LNCAP (cell line): ENCODE measurements at regions not wholly inside any gene's neighbourhood (a gene's known extent, or its start where the extent isn't known, plus 50 kb on each side); places are given as distances from the start of the nearest gene placed in this dataset.

ENCODE experiments used
- CTCF ChIP-seq: fragments of 450-650 bp; IDR thresholded peaks from 2 replicates; pipeline ENCODE4 v1.5.1; 2017; ENCODE audit warnings: mild to moderate bottlenecking

DNA sequence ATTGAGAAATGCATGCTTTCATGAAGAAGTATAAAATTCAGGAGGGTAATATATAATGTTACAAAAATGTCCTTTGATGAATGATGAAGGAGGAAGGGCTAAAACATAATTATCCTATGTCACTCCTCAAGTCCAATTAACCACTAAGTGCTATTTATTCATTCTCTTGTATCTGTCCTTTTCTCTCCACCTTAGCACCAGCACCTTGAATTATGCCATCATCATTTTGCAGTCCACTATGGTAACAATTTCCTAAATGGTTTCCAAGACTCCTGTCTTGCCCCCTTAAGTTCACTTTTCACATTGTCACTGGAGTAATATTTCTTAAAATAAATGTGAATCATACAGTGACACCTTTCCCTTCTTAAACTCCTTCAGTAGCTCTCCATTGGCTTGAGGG lies 756.3 kb downstream of the STPG2 start:
- no peak for TF ChIP-seq CTCF

GRCh38 chr4:97394653-97395052 lies 748.6 kb downstream of the STPG2 start:
- no peak for TF ChIP-seq CTCF

DNA sequence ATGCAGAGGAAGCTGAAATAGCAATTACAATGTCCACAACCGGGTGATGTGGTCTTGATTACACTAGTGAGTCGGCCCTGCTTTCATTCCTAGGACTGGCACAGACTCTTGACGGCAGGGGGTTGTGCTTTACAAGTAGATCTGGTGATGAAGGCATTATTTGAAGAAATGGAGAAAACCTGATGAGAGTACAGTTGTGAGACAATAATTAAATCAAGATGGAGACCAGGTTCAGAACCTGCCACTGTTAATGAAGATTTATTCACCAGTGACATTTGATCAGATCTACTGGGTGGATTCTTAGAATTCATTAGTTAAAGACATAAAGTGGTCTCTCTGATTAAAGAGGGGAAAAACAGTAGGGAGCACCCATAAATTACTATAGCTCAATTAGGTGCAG lies 747.2 kb downstream of the STPG2 start:
- no peak for TF ChIP-seq CTCF

DNA sequence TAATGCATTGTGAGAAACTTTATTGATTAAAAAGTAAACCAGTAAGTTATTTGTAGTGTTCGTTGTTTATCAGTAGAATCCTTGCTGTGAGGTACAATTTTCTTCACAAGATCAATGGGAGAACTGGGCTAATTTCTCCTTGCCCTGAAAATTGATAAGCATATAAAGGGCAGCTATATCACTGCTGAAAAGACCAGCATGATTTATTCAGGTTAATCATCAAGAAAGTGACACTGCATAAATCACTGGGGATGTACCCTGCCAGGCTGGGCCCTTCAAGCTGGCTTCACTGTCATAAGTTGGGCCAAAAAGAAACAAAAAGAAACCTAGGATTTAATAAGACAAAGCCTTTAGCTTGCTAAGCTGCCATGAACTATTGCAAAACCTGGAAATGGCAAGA lies 746.7 kb downstream of the STPG2 start:
- no peak for TF ChIP-seq CTCF

DNA sequence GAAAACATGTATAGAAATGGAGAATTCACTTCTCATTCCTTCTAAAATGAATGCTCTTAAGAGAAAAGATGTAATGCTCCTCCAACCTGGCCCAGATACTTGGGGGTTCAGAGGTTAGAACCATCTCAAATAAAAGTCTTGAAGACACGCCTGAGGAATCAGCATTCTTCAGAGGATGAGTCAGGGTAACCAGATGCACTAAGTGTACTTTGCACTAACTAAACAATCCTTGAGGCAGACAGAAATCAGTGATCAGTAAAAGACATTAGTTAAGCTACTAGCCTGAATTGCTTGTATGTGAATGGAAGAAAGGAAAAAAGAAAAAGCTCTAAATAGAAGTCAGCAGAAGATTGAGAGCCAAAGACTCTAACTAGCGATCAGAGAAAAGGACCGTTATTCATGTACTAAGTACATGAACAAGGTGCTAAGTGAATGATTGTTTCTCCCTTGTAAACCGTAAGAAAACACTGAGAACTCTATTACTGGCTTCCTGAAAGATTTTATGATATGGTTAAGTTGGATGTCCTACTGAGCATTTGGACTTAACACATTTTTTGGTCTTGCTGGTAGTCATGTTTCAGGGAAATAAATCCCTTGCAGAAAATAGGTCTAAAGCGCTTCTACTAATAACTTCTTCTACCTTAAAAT lies 738.3 kb downstream of the STPG2 start:
- TF ChIP-seq CTCF, result no peak

DNA sequence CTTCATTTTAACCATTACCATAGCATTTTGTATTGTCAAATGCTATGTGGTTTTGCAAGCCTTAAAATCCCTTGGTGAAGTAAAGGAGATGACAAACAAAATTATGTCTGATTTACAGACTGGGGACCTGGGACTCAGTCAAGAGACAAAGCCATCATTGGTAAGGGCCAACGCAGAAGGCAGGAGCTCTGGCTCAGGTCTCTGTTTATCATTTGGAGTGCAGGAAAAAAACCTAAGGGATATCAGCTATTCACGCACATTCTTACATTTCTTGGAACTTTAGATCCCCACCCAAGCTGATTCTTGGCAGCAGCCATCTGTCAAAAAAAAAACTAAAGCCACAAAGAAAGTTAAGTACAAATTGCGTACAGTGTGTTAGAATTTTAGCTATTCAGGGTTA lies 731.9 kb downstream of the STPG2 start:
- no peak for TF ChIP-seq CTCF

GRCh38 chr4:97412331-97412730 lies 730.9 kb downstream of the STPG2 start:
- TF ChIP-seq CTCF, result no peak

DNA sequence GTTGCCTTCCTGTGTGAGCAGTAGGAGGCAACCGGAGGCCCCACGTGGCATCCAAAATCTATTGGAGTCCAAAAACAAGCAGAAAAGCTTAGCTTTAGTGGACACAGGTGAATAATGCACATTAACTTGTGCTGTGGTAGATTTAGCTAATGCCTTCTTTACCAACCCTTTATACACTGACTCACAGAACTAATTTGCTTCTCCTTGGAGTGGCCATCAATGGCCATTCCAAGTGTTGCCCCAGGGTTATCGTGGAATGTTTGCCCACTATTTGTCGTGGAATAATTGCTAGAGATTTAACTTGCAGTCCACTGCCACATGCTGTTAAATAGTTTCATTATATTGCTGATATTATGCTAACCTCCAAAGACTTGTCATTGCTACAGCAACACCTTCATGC lies 729.1 kb downstream of the STPG2 start:
- TF ChIP-seq CTCF, result no peak
